ENCODE measurements at regions not wholly inside any gene's neighbourhood (a gene's known extent, or its start where the extent isn't known, plus 50 kb on each side); places are given as distances from the start of the nearest gene placed in this dataset.

DNA sequence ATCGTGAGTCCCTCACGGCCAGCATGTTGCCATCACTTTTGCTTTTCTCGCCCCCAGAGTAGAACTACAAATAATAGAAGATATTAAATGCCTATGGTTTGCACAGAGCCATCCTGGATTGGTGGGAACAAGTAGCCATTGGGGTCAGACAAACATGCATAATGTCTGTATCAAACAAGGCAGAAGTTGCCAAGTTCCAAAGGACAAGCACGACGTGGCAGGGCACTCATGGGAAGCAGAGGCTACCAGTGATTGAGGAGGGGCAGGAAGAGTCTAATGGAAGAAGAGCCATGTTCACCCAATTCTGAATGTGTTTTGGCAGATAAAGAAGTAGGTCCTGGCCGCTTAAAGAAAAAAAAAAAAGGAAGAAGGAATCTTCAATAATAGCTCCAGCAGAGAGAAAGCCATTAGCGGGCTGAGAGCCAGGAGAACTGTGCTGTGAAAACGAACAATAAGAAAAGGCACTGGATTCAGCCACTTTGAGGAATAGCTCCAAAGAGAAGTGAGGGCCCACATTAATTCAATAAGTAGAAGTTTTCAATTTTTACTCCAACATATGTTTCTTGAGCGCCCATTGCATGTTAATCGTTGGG lies 153.7 kb upstream of the ADCY2 start:
- TF ChIP-seq, protein P1, sequence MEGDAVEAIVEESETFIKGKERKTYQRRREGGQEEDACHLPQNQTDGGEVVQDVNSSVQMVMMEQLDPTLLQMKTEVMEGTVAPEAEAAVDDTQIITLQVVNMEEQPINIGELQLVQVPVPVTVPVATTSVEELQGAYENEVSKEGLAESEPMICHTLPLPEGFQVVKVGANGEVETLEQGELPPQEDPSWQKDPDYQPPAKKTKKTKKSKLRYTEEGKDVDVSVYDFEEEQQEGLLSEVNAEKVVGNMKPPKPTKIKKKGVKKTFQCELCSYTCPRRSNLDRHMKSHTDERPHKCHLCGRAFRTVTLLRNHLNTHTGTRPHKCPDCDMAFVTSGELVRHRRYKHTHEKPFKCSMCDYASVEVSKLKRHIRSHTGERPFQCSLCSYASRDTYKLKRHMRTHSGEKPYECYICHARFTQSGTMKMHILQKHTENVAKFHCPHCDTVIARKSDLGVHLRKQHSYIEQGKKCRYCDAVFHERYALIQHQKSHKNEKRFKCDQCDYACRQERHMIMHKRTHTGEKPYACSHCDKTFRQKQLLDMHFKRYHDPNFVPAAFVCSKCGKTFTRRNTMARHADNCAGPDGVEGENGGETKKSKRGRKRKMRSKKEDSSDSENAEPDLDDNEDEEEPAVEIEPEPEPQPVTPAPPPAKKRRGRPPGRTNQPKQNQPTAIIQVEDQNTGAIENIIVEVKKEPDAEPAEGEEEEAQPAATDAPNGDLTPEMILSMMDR (IDR thresholded peaks at IDR 0.05) = no peak
- TF ChIP-seq ZFX (IDR thresholded peaks at IDR 0.05; ENCODE audit: borderline replicate concordance) = no peak
